ENCODE measurements at regions not wholly inside any gene's neighbourhood (a gene's known extent, or its start where the extent isn't known, plus 50 kb on each side); places are given as distances from the start of the nearest gene placed in this dataset.

GRCh38 chr17:33895491-33895890 lies 359.6 kb upstream of the CCL2 start:
- TF ChIP-seq, protein P1, sequence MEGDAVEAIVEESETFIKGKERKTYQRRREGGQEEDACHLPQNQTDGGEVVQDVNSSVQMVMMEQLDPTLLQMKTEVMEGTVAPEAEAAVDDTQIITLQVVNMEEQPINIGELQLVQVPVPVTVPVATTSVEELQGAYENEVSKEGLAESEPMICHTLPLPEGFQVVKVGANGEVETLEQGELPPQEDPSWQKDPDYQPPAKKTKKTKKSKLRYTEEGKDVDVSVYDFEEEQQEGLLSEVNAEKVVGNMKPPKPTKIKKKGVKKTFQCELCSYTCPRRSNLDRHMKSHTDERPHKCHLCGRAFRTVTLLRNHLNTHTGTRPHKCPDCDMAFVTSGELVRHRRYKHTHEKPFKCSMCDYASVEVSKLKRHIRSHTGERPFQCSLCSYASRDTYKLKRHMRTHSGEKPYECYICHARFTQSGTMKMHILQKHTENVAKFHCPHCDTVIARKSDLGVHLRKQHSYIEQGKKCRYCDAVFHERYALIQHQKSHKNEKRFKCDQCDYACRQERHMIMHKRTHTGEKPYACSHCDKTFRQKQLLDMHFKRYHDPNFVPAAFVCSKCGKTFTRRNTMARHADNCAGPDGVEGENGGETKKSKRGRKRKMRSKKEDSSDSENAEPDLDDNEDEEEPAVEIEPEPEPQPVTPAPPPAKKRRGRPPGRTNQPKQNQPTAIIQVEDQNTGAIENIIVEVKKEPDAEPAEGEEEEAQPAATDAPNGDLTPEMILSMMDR (conservative IDR thresholded peaks at IDR 0.05; ENCODE audit: low read depth): no peak
- no peak overlapping the region for H3K27ac ChIP-seq
- POLR2A ChIA-PET (ENCODE audit: low non-redundant PET): no interaction called here
- DNase-seq (ENCODE audit: low spot score): no peak
- CTCF ChIA-PET: no interaction called here

DNA sequence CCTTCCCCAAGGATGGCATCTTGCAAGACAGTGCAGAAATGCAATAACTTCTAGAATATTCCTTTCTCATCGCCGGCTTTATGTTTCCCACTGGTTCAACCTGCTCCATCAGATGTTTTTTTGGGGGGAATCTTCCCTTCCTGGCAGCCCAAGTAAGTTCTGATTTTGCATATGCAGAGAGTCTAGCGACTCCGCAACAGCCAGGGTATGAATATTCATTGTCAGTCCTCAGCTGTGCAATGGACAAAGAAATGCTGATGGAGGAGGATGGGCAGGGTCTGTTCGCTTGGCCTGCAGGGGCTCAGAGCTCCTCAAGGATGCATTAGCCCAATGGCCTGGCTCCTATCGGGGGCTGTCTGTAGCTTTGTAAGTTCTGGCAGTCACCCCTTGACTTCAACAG lies 358.8 kb upstream of the CCL2 start:
- TF ChIP-seq, protein P1 (conservative IDR thresholded peaks at IDR 0.05; ENCODE audit: low read depth): no peak
- ChIA-PET POLR2A (ENCODE audit: low non-redundant PET) (no interaction called here), CTCF (no interaction called here)
- no peak for DNase-seq (ENCODE audit: low spot score)
- no peak overlapping the region for H3K27ac ChIP-seq

- DNase-seq (ENCODE audit: low spot score): no peak
- no peak overlapping the region for H3K27ac ChIP-seq
- CTCF ChIA-PET: no interaction called here
- TF ChIP-seq, protein P1 (conservative IDR thresholded peaks at IDR 0.05; ENCODE audit: low read depth): no peak
- POLR2A ChIA-PET (ENCODE audit: low non-redundant PET): no interaction called here
Measured at GRCh38 chr17:33901085-33901484, 354.0 kb upstream of the CCL2 start.

- H3K27ac ChIP-seq: no peak overlapping the region
- CTCF ChIA-PET: interaction anchor here (0.6 kb wide), 1 partner anchor 102 kb away, joined by 3 read pairs; no protein-coding TSS in a partner anchor
- POLR2A ChIA-PET (ENCODE audit: low non-redundant PET): no interaction called here
- TF ChIP-seq, protein P1 (conservative IDR thresholded peaks at IDR 0.05; ENCODE audit: low read depth): no peak
- DNase-seq (ENCODE audit: low spot score): no peak
Measured at GRCh38 chr17:33902901-33903449, 352.1 kb upstream of the CCL2 start.

DNA sequence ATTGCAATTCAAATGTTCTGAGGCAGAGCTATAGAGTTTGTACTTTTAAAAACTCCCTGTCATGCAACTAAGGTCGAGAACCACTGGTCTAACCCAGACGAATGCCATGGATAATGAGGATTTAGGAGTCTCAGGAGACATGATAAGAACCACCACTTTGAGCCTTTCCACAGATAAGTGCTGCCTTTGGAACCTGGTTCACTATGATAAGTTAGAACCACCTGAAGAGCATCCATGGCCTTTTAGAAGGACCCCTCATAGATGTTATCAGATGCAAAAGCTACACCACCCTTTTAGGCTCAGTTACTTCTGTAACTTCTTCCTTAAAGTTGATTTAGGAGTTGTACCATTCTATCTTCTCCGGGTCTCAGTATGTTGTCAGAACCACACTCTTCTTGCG lies 350.6 kb upstream of the CCL2 start:
- DNase-seq (ENCODE audit: low spot score): no peak
- no peak overlapping the region for H3K27ac ChIP-seq
- POLR2A ChIA-PET (ENCODE audit: low non-redundant PET): no interaction called here
- TF ChIP-seq, protein P1 (conservative IDR thresholded peaks at IDR 0.05; ENCODE audit: low read depth): no peak
- CTCF ChIA-PET: no interaction called here

DNA sequence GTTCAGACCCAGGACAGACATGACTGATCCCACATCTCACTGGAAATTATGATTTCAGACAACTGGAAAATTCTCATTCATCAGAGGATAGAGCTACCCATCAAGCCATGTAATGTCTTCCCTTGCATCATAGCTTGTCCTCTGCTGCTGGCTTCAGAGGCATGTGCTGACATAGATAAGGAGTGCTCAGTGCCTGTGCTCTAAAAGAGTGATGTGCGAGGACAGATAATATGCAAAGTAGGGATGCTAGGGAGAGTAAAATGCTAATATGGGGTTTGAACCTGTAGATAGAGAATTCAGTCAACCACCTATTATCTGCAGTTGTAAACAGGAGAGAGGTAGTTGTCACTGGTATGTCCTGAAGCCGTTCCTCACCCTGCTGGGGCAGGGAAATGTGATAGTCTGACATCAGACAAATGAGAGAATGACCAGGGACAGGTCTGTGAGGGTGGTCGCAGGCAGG lies 349.7 kb upstream of the CCL2 start:
- CTCF ChIA-PET: interaction anchor here (0.6 kb wide), 2 partner anchors 149 to 242 kb away, joined by 3 read pairs; no protein-coding TSS in a partner anchor
- TF ChIP-seq, protein P1 (conservative IDR thresholded peaks at IDR 0.05; ENCODE audit: low read depth): no peak
- no peak overlapping the region for H3K27ac ChIP-seq
- POLR2A ChIA-PET (ENCODE audit: low non-redundant PET): no interaction called here
- no peak for DNase-seq (ENCODE audit: low spot score)
